ENCODE measurements at regions not wholly inside any gene's neighbourhood (a gene's known extent, or its start where the extent isn't known, plus 50 kb on each side); places are given as distances from the start of the nearest gene placed in this dataset.

GRCh38 chr2:187976986-187977333 is 314.7 kb upstream of the GULP1 start:
- Histone ChIP-seq H3K36me3 (ENCODE audit: insufficient read depth) (no peaks in the 10 kb centered on the region), H4K20me1 (replicated peaks; ENCODE audit: insufficient read depth) (no peaks in the 10 kb centered on the region), H3K4me3 (no peak overlapping the region), H3F3A (replicated peaks; ENCODE audit: low read depth) (no peaks in the 10 kb centered on the region), H2AFZ (peak overlapping the region; percentile 15; the same call in 1 of the 2 replicates), H3K27ac (ENCODE audit: low read depth) (peak overlapping the region; percentile 0), H3K4me2 (peak overlapping the region; percentile 19), H3K4me1 (ENCODE audit: insufficient read depth) (peaks cover 20% of the 10 kb centered on the region), H3K9me2 (ENCODE audit: insufficient read depth) (no peaks in the 10 kb centered on the region), H3K27me3 (ENCODE audit: insufficient read depth) (no peaks in the 10 kb centered on the region), H3K79me2 (replicated peaks; ENCODE audit: insufficient read depth) (no peaks in the 10 kb centered on the region)
- peaks cover 27% of the 10 kb centered on the region for H3K4me1 Mint-ChIP-seq
- ATAC-seq (peak; percentile 59), DNase-seq (ENCODE audit: low spot score) (peak; percentile 38)
- no peaks in the 10 kb centered on the region for H3K27me3 Mint-ChIP-seq (ENCODE audit: insufficient read depth, low read depth, poor library complexity)
- no peak overlapping the region for H3K4me3 Mint-ChIP-seq
- peak overlapping the region; percentile 71 for H3K27ac Mint-ChIP-seq
- H3K36me3 Mint-ChIP-seq (ENCODE audit: low read depth): no peaks in the 10 kb centered on the region
- H3K9me3 Mint-ChIP-seq: no peaks in the 10 kb centered on the region
- TF ChIP-seq ETS1 (IDR thresholded peaks at IDR 0.05): no peak

- Histone ChIP-seq H3K27ac (ENCODE audit: low read depth) (no peak overlapping the region), H3F3A (replicated peaks; ENCODE audit: low read depth) (no peaks in the 10 kb centered on the region), H3K36me3 (ENCODE audit: insufficient read depth) (no peaks in the 10 kb centered on the region), H3K4me3 (no peak overlapping the region), H3K79me2 (replicated peaks; ENCODE audit: insufficient read depth) (no peaks in the 10 kb centered on the region), H4K20me1 (replicated peaks; ENCODE audit: insufficient read depth) (no peaks in the 10 kb centered on the region), H3K9me2 (ENCODE audit: insufficient read depth) (no peaks in the 10 kb centered on the region), H3K4me2 (no peak overlapping the region), H2AFZ (no peak overlapping the region), H3K27me3 (ENCODE audit: insufficient read depth) (no peaks in the 10 kb centered on the region), H3K4me1 (ENCODE audit: insufficient read depth) (peaks cover 20% of the 10 kb centered on the region)
- H3K9me3 Mint-ChIP-seq: no peaks in the 10 kb centered on the region
- no peak for DNase-seq (ENCODE audit: low spot score)
- ATAC-seq: no peak
- H3K4me3 Mint-ChIP-seq: no peak overlapping the region
- TF ChIP-seq POLR2AphosphoS5 (IDR thresholded peaks at IDR 0.05; ENCODE audit: low read depth) (no peak), STAT1 (IDR thresholded peaks at IDR 0.05; ENCODE audit: unreplicated experiment) (no peak), NANOG (IDR thresholded peaks at IDR 0.05; ENCODE audit: borderline replicate concordance) (no peak), ZNF331 (CRISPR knock-in tag; IDR thresholded peaks at IDR 0.05; ENCODE audit: low read depth) (no peak), REST (IDR thresholded peaks at IDR 0.05; ENCODE audit: unreplicated experiment) (no peak), ETS1 (IDR thresholded peaks at IDR 0.05) (no peak), ZNF462 (CRISPR knock-in tag; IDR thresholded peaks at IDR 0.05) (no peak), EZH2 (IDR thresholded peaks at IDR 0.05; ENCODE audit: low read depth, unreplicated experiment) (no peak), ZNF114 (CRISPR knock-in tag; IDR thresholded peaks at IDR 0.05) (no peak)
- no peaks in the 10 kb centered on the region for H3K27me3 Mint-ChIP-seq (ENCODE audit: insufficient read depth, low read depth, poor library complexity)
- H3K36me3 Mint-ChIP-seq (ENCODE audit: low read depth): no peaks in the 10 kb centered on the region
- peaks cover 27% of the 10 kb centered on the region for H3K4me1 Mint-ChIP-seq
- no peak overlapping the region for H3K27ac Mint-ChIP-seq
Observed at GRCh38 chr2:187978356-187978755, 313.3 kb upstream of the GULP1 start.
